Activated CD8-positive, alpha-beta T cell treated with anti-CD3 and anti-CD28 coated beads, Interleukin-2, amount 10 ng/mL, durations not matched to agents 7 days and 5 days (primary cell): ENCODE measurements at regions not wholly inside any gene's neighbourhood (a gene's known extent, or its start where the extent isn't known, plus 50 kb on each side); places are given as distances from the start of the nearest gene placed in this dataset.

Experiments used
- ATAC-seq: fragments of 150-1000 bp; cut with Tn5 transposase; one replicate; pipeline ENCODE4 v1.10.0; 2021; ENCODE audit warnings: moderate library complexity
- CTCF ChIA-PET: fragments of 350-600 bp; sonication (Branson Sonifier 250); formaldehyde crosslinking; loops from one replicate; lab custom pipeline; 2021; ENCODE audit warnings: antibody characterized with exemption; lab: Charles Lee
- POLR2A ChIA-PET: fragments of 350-600 bp; sonication (Branson Sonifier 250); formaldehyde crosslinking; loops from one replicate; lab custom pipeline; 2021; ENCODE audit warnings: antibody characterized with exemption; lab: Charles Lee
- DNase-seq: peaks from one replicate; pipeline ENCODE4 v3.0.0-alpha.2; 2020
- H3K27ac Mint-ChIP-seq: one replicate; pipeline ENCODE4 v1.8.0; 2021; ENCODE audit warnings: mild to moderate bottlenecking, mixed read lengths
- H3K27me3 Mint-ChIP-seq: one replicate; pipeline ENCODE4 v1.8.0; 2021; ENCODE audit warnings: low read depth, mixed read lengths
- H3K36me3 Mint-ChIP-seq: one replicate; pipeline ENCODE4 v1.8.0; 2021; ENCODE audit warnings: low read depth, mixed read lengths
- H3K4me1 Mint-ChIP-seq: one replicate; pipeline ENCODE4 v1.8.0; 2021; ENCODE audit warnings: low read depth, mixed read lengths
- H3K4me3 Mint-ChIP-seq: one replicate; pipeline ENCODE4 v1.8.0; 2021; ENCODE audit warnings: mild to moderate bottlenecking, mixed read lengths
- H3K9me3 Mint-ChIP-seq: one replicate; pipeline ENCODE4 v1.8.0; 2022; ENCODE audit warnings: mixed read lengths; ENCODE audit not compliant: insufficient read depth

GRCh38 chrX:40468033-40468846 lies 112.5 kb upstream of the ATP6AP2 start:
- peak overlapping the region; percentile 22 for H3K4me3 Mint-ChIP-seq
- POLR2A ChIA-PET, result no interaction called here
- peak overlapping the region; percentile 68 for H3K27ac Mint-ChIP-seq

GRCh38 chrX:40467454-40467853 lies 113.3 kb upstream of the ATP6AP2 start:
- ATAC-seq (no peak), DNase-seq (no peak)
- ChIA-PET CTCF (interaction anchor here (1.4 kb wide), 1 partner anchor 736 kb away, joined by 4 read pairs; no protein-coding TSS in a partner anchor), POLR2A (no interaction called here)
- Mint-ChIP-seq H3K9me3 (no peaks in the 10 kb centered on the region), H3K4me3 (no peak overlapping the region), H3K27me3 (peaks cover 9% of the 10 kb centered on the region), H3K4me1 (peaks cover 32% of the 10 kb centered on the region), H3K36me3 (no peaks in the 10 kb centered on the region), H3K27ac (no peak overlapping the region)

More at GRCh38 chrX:40468033-40468846, 112.5 kb upstream of the ATP6AP2 start:
- H3K9me3 Mint-ChIP-seq, result no peaks in the 10 kb centered on the region
- H3K27me3 Mint-ChIP-seq, result peaks cover 8% of the 10 kb centered on the region
- ATAC-seq (peak; percentile 85), DNase-seq (peak; percentile 51)
- H3K4me1 Mint-ChIP-seq, result peaks cover 39% of the 10 kb centered on the region
- CTCF ChIA-PET, result interaction anchor here (0.6 to 1.4 kb wide), 6 partner anchors 187 to 736 kb away, joined by 3 to 6 read pairs (median 3); no protein-coding TSS in a partner anchor
- no peaks in the 10 kb centered on the region for H3K36me3 Mint-ChIP-seq

- Mint-ChIP-seq H3K4me3 (no peak overlapping the region), H3K9me3 (no peaks in the 10 kb centered on the region), H3K36me3 (no peaks in the 10 kb centered on the region), H3K27me3 (peaks cover 6% of the 10 kb centered on the region), H3K27ac (no peak overlapping the region), H3K4me1 (peaks cover 23% of the 10 kb centered on the region)
- CTCF ChIA-PET, result interaction anchor here (0.6 kb wide), 1 partner anchor 307 kb away, joined by 3 read pairs; no protein-coding TSS in a partner anchor
- no peak for ATAC-seq
- POLR2A ChIA-PET, result interaction anchor here (0.5 to 1.1 kb wide), 4 partner anchors 47 to 367 kb away, joined by 3 to 4 read pairs (median 4); no protein-coding TSS in a partner anchor
- DNase-seq, result no peak
Measured at GRCh38 chrX:40465735-40466551, 114.8 kb upstream of the ATP6AP2 start.

GRCh38 chrX:40462795-40463194 lies 118.0 kb upstream of the ATP6AP2 start:
- Mint-ChIP-seq H3K27ac (no peak overlapping the region), H3K4me3 (no peak overlapping the region), H3K36me3 (no peaks in the 10 kb centered on the region), H3K4me1 (peaks cover 16% of the 10 kb centered on the region), H3K27me3 (peaks cover 8% of the 10 kb centered on the region), H3K9me3 (no peaks in the 10 kb centered on the region)
- no peak for ATAC-seq
- no peak for DNase-seq
- POLR2A ChIA-PET, result no interaction called here
- CTCF ChIA-PET, result no interaction called here

GRCh38 chrX:40460926-40461325 lies 119.8 kb upstream of the ATP6AP2 start:
- Mint-ChIP-seq H3K4me1 (peaks cover 7% of the 10 kb centered on the region), H3K27ac (no peak overlapping the region), H3K9me3 (no peaks in the 10 kb centered on the region), H3K36me3 (no peaks in the 10 kb centered on the region), H3K4me3 (no peak overlapping the region), H3K27me3 (peaks cover 8% of the 10 kb centered on the region)
- DNase-seq (no peak), ATAC-seq (no peak)
- POLR2A ChIA-PET, result no interaction called here
- CTCF ChIA-PET, result no interaction called here

GRCh38 chrX:40459571-40460158 lies 121.1 kb upstream of the ATP6AP2 start:
- Mint-ChIP-seq H3K9me3 (peaks cover 8% of the 10 kb centered on the region), H3K36me3 (no peaks in the 10 kb centered on the region), H3K4me3 (no peak overlapping the region), H3K4me1 (no peaks in the 10 kb centered on the region), H3K27me3 (peaks cover 8% of the 10 kb centered on the region), H3K27ac (no peak overlapping the region)
- DNase-seq, result no peak
- CTCF ChIA-PET, result no interaction called here
- no peak for ATAC-seq
- POLR2A ChIA-PET, result no interaction called here

- no peak for DNase-seq
- no peak for ATAC-seq
- Mint-ChIP-seq H3K36me3 (no peaks in the 10 kb centered on the region), H3K4me1 (no peaks in the 10 kb centered on the region), H3K27me3 (peaks cover 8% of the 10 kb centered on the region), H3K4me3 (no peak overlapping the region), H3K9me3 (peaks cover 8% of the 10 kb centered on the region), H3K27ac (no peak overlapping the region)
- CTCF ChIA-PET, result no interaction called here
- POLR2A ChIA-PET, result no interaction called here
Measured at GRCh38 chrX:40457406-40457805, 123.4 kb upstream of the ATP6AP2 start.

- H3K4me1 Mint-ChIP-seq, result peaks cover 5% of the 10 kb centered on the region
- no peak overlapping the region for H3K4me3 Mint-ChIP-seq
- peaks cover 3% of the 10 kb centered on the region for H3K27me3 Mint-ChIP-seq
- DNase-seq, result no peak
- ChIA-PET CTCF (no interaction called here), POLR2A (no interaction called here)
- no peaks in the 10 kb centered on the region for H3K36me3 Mint-ChIP-seq
- H3K9me3 Mint-ChIP-seq, result peaks cover 8% of the 10 kb centered on the region
- ATAC-seq, result no peak
- no peak overlapping the region for H3K27ac Mint-ChIP-seq
Measured at GRCh38 chrX:40452031-40452430, 128.7 kb upstream of the ATP6AP2 start.

- ChIA-PET CTCF (interaction anchor here (0.6 kb wide), 1 partner anchor 93 kb away, joined by 3 read pairs; no protein-coding TSS in a partner anchor), POLR2A (no interaction called here)
- Mint-ChIP-seq H3K9me3 (peaks cover 4% of the 10 kb centered on the region), H3K4me3 (no peak overlapping the region), H3K36me3 (no peaks in the 10 kb centered on the region), H3K4me1 (peaks cover 5% of the 10 kb centered on the region), H3K27ac (no peak overlapping the region), H3K27me3 (peaks cover 3% of the 10 kb centered on the region)
- no peak for ATAC-seq
- DNase-seq, result no peak
Measured at GRCh38 chrX:40449956-40450706, 130.6 kb upstream of the ATP6AP2 start.

- H3K9me3 Mint-ChIP-seq, result no peaks in the 10 kb centered on the region
- no peak for ATAC-seq
- ChIA-PET CTCF (no interaction called here), POLR2A (no interaction called here)
- H3K4me1 Mint-ChIP-seq, result peaks cover 5% of the 10 kb centered on the region
- H3K4me3 Mint-ChIP-seq, result no peak overlapping the region
- peaks cover 3% of the 10 kb centered on the region for H3K27me3 Mint-ChIP-seq
- H3K36me3 Mint-ChIP-seq, result no peaks in the 10 kb centered on the region
- DNase-seq, result no peak
- no peak overlapping the region for H3K27ac Mint-ChIP-seq
Measured at GRCh38 chrX:40449396-40449795, 131.4 kb upstream of the ATP6AP2 start.

GRCh38 chrX:40448793-40449192 lies 132.0 kb upstream of the ATP6AP2 start:
- Mint-ChIP-seq H3K9me3 (no peaks in the 10 kb centered on the region), H3K27me3 (peaks cover under 1% of the 10 kb centered on the region), H3K27ac (no peak overlapping the region), H3K4me1 (peaks cover 5% of the 10 kb centered on the region), H3K4me3 (no peak overlapping the region), H3K36me3 (no peaks in the 10 kb centered on the region)
- no peak for DNase-seq
- ChIA-PET POLR2A (no interaction called here), CTCF (no interaction called here)
- ATAC-seq, result no peak
